ENCODE measurements at regions not wholly inside any gene's neighbourhood (a gene's known extent, or its start where the extent isn't known, plus 50 kb on each side); places are given as distances from the start of the nearest gene placed in this dataset.

DNA sequence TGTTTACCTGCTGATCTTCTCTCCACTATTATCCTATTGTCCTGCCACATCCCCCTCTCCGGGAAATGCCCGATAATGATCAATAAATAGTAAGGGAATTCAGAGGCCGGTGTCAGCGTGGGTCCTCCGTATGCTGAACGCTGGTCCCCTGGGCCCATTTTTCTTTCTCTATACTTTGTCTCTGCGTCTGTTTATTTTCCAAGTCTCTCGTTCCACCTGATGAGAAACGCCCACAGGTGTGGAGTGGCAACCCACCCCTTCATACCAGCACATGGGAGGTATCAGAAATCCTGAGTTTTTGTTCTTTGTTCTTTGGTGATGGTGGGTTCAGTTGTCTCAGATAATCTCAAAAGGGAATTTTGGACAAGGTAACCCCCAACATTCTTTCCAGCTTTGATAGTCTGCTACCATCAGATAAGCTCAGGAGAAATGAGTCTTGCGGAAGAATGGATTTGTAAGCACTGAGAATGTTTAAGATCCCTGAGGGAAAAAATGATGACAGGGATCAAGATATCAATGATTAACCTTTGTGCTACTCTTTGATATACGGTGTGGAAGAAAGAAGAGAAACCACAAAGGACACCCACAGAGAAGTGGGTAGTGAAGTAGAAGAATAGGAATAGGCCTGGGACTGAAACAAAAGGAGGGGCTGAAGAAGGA is 117.9 kb downstream of the CEP44 start:
- TF ChIP-seq YY1 (IDR thresholded peaks at IDR 0.05; ENCODE audit: low read depth) (no peak), EP300 (IDR thresholded peaks at IDR 0.05; ENCODE audit: borderline replicate concordance) (no peak), FOXM1 (IDR thresholded peaks at IDR 0.05; ENCODE audit: borderline replicate concordance, low read depth) (no peak), NFIC (IDR thresholded peaks at IDR 0.05) (no peak), RAD21 (IDR thresholded peaks at IDR 0.05; ENCODE audit: low read depth) (no peak), TEAD4 (IDR thresholded peaks at IDR 0.05) (no peak), TAF1 (IDR thresholded peaks at IDR 0.05; ENCODE audit: low read depth) (no peak)
- TF ChIP-seq, protein P1, sequence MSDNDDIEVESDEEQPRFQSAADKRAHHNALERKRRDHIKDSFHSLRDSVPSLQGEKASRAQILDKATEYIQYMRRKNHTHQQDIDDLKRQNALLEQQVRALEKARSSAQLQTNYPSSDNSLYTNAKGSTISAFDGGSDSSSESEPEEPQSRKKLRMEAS (IDR thresholded peaks at IDR 0.05), result no peak
- TF ChIP-seq, protein P2, sequence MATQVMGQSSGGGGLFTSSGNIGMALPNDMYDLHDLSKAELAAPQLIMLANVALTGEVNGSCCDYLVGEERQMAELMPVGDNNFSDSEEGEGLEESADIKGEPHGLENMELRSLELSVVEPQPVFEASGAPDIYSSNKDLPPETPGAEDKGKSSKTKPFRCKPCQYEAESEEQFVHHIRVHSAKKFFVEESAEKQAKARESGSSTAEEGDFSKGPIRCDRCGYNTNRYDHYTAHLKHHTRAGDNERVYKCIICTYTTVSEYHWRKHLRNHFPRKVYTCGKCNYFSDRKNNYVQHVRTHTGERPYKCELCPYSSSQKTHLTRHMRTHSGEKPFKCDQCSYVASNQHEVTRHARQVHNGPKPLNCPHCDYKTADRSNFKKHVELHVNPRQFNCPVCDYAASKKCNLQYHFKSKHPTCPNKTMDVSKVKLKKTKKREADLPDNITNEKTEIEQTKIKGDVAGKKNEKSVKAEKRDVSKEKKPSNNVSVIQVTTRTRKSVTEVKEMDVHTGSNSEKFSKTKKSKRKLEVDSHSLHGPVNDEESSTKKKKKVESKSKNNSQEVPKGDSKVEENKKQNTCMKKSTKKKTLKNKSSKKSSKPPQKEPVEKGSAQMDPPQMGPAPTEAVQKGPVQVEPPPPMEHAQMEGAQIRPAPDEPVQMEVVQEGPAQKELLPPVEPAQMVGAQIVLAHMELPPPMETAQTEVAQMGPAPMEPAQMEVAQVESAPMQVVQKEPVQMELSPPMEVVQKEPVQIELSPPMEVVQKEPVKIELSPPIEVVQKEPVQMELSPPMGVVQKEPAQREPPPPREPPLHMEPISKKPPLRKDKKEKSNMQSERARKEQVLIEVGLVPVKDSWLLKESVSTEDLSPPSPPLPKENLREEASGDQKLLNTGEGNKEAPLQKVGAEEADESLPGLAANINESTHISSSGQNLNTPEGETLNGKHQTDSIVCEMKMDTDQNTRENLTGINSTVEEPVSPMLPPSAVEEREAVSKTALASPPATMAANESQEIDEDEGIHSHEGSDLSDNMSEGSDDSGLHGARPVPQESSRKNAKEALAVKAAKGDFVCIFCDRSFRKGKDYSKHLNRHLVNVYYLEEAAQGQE (IDR thresholded peaks at IDR 0.05; ENCODE audit: low read depth), result no peak

All from Ishikawa (cell line).